ENCODE measurements at regions not wholly inside any gene's neighbourhood (a gene's known extent, or its start where the extent isn't known, plus 50 kb on each side); places are given as distances from the start of the nearest gene placed in this dataset.

DNA sequence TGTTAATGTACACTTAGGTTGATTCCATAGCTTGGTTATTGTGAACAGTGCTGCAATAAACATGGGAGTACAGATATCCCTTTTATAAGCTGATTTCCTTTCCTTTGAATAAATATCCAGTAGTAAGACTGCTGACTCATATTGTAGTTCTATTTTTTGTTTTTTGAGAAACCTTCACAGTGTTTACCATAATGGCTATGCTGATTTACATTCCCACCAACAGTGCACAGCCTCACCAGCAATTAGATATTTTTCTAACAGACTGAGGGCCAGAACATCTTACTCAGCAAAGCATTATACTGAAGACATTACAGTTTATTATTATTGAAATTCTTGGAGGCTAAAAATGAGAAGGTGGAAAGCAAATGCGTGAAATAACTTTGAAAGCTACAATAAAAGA, 187.3 kb upstream of the HEY2 start:
- BruUV-seq (replicated peaks): no TSS peak

DNA sequence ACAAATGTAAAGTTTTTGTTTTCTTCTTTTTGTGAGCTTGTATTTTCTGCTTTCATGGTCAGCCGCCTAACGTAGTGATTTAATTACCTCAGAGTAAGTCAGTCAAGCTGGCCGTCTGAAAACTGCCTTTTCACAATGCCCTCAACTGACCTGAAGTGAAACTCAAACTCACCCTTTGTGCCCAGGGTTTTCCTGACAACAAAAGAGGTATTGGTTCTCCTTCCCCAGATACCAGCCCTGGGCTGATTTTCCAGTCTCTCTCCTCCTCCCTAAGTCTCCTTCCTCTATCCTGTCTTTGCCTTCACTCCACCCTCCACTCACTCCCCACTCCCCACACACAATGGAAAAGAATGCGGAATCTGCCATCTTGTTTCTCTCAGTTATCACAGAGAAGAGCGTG, 184.5 kb upstream of the HEY2 start:
- FAIRE-seq (no peak), DNase-seq (ENCODE audit: low read depth, low spot score) (no peak)
- peaks cover 0 to 1% of the 10 kb centered on the region in 2 experiments for H3K27me3 ChIP-seq (ENCODE audit: control insufficient read depth in 2 of 2, insufficient read depth in 2 of 2, low read length in 2 of 2)
- no peaks in the 10 kb centered on the region for H3K79me2 ChIP-seq (ENCODE audit: control insufficient read depth, insufficient read depth, low read length)
- no peaks in the 10 kb centered on the region for H3K4me1 ChIP-seq (ENCODE audit: control insufficient read depth, extremely low read depth, insufficient read depth, low read length)
- H3K27ac ChIP-seq (ENCODE audit: insufficient read depth, low read depth, low read length): no peak overlapping the region
- ChIA-PET POLR2A (no interaction called here), CTCF (interaction anchor here (1.7 kb wide), 1 partner anchor 17 kb away, joined by 4 read pairs; no protein-coding TSS in a partner anchor)
- no peak overlapping the region for H3K9ac ChIP-seq (replicated peaks; ENCODE audit: extremely low read depth, insufficient read depth, low read length)
- no peaks in the 10 kb centered on the region for H3K36me3 ChIP-seq (ENCODE audit: control insufficient read depth in 2 of 2, extremely low read depth in 1 of 2, insufficient read depth in 2 of 2, low read length in 2 of 2)
- H3K9me1 ChIP-seq (replicated peaks; ENCODE audit: control insufficient read depth, extremely low read depth, insufficient read depth, low read length): no peaks in the 10 kb centered on the region
- TF ChIP-seq MYC (IDR thresholded peaks at IDR 0.05; ENCODE audit: low read depth, low read length): no peak
- no peak for TF ChIP-seq POLR2AphosphoS5 (IDR thresholded peaks at IDR 0.05; ENCODE audit: insufficient read depth, low read depth, low read length)
- TF ChIP-seq GATA2 (IDR thresholded peaks at IDR 0.05; ENCODE audit: insufficient read depth, insufficient read length, low read depth, low read length): no peak
- TF ChIP-seq JUN (IDR thresholded peaks at IDR 0.05; ENCODE audit: borderline replicate concordance, insufficient read depth, insufficient read length, low read depth): no peak
- TF ChIP-seq, protein P1, sequence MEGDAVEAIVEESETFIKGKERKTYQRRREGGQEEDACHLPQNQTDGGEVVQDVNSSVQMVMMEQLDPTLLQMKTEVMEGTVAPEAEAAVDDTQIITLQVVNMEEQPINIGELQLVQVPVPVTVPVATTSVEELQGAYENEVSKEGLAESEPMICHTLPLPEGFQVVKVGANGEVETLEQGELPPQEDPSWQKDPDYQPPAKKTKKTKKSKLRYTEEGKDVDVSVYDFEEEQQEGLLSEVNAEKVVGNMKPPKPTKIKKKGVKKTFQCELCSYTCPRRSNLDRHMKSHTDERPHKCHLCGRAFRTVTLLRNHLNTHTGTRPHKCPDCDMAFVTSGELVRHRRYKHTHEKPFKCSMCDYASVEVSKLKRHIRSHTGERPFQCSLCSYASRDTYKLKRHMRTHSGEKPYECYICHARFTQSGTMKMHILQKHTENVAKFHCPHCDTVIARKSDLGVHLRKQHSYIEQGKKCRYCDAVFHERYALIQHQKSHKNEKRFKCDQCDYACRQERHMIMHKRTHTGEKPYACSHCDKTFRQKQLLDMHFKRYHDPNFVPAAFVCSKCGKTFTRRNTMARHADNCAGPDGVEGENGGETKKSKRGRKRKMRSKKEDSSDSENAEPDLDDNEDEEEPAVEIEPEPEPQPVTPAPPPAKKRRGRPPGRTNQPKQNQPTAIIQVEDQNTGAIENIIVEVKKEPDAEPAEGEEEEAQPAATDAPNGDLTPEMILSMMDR (IDR thresholded peaks at IDR 0.05; ENCODE audit: extremely low read depth in 1 of 2, insufficient read depth in 1 of 2, low read depth in 1 of 2, low read length in 2 of 2): no peak
- TF ChIP-seq, protein P2, sequence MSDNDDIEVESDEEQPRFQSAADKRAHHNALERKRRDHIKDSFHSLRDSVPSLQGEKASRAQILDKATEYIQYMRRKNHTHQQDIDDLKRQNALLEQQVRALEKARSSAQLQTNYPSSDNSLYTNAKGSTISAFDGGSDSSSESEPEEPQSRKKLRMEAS (IDR thresholded peaks at IDR 0.05; ENCODE audit: insufficient read depth, insufficient read length): no peak
- TF ChIP-seq FOS (IDR thresholded peaks at IDR 0.05; ENCODE audit: borderline replicate concordance, insufficient read depth, low read length): no peak
- H3K9me3 ChIP-seq (replicated peaks; ENCODE audit: control insufficient read depth, insufficient read depth, low read length): no peaks in the 10 kb centered on the region
- intact Hi-C loops (cut with micrococcal nuclease) (no loop called here), dilution Hi-C loops (cut with MboI; ENCODE audit: extremely low pct_ligation_motif_present, low sequenced_read_pairs) (no loop called here)
- no peaks in the 10 kb centered on the region for H4K20me1 ChIP-seq (replicated peaks; ENCODE audit: control insufficient read depth, extremely low read depth, insufficient read depth, low read length)
- H2AFZ ChIP-seq (ENCODE audit: low read depth, low read length): no peak overlapping the region
- no TSS peak for BruUV-seq (replicated peaks)
- no peak overlapping the region for H3K4me3 ChIP-seq (replicated peaks in 1 of 3; ENCODE audit: insufficient read depth in 1 of 3, low read depth in 1 of 3, low read length in 3 of 3)
- H3K4me2 ChIP-seq (ENCODE audit: insufficient read depth, low read length): no peak overlapping the region

More for the DNA sequence above, 187.3 kb upstream of the HEY2 start:
- Histone ChIP-seq H3K4me2 (ENCODE audit: insufficient read depth, low read length) (no peak overlapping the region), H3K9me1 (replicated peaks; ENCODE audit: control insufficient read depth, extremely low read depth, insufficient read depth, low read length) (no peaks in the 10 kb centered on the region), H3K4me1 (ENCODE audit: control insufficient read depth, extremely low read depth, insufficient read depth, low read length) (no peaks in the 10 kb centered on the region), H3K27ac (ENCODE audit: insufficient read depth, low read depth, low read length) (no peak overlapping the region), H3K9me3 (replicated peaks; ENCODE audit: control insufficient read depth, insufficient read depth, low read length) (no peaks in the 10 kb centered on the region), H4K20me1 (replicated peaks; ENCODE audit: control insufficient read depth, extremely low read depth, insufficient read depth, low read length) (no peaks in the 10 kb centered on the region), H3K9ac (replicated peaks; ENCODE audit: extremely low read depth, insufficient read depth, low read length) (no peak overlapping the region), H2AFZ (ENCODE audit: low read depth, low read length) (no peak overlapping the region), H3K36me3 (ENCODE audit: control insufficient read depth in 2 of 2, extremely low read depth in 1 of 2, insufficient read depth in 2 of 2, low read length in 2 of 2) (no peaks in the 10 kb centered on the region), H3K79me2 (ENCODE audit: control insufficient read depth, insufficient read depth, low read length) (no peaks in the 10 kb centered on the region), H3K4me3 (replicated peaks in 1 of 3; ENCODE audit: insufficient read depth in 1 of 3, low read depth in 1 of 3, low read length in 3 of 3) (no peak overlapping the region), H3K27me3 (ENCODE audit: control insufficient read depth in 2 of 2, insufficient read depth in 2 of 2, low read length in 2 of 2) (peaks cover 0 to 7% of the 10 kb centered on the region in 2 experiments)
- DNase-seq (ENCODE audit: low read depth, low spot score): no peak
- CTCF ChIA-PET: no interaction called here
- TF ChIP-seq MYC (IDR thresholded peaks at IDR 0.05; ENCODE audit: low read depth, low read length) (no peak), FOS (IDR thresholded peaks at IDR 0.05; ENCODE audit: borderline replicate concordance, insufficient read depth, low read length) (no peak), EZH2 (IDR thresholded peaks at IDR 0.05; ENCODE audit: borderline replicate concordance, low read depth, low read length, severe bottlenecking) (no peak), POLR2A (IDR thresholded peaks at IDR 0.05; ENCODE audit: low read depth, low read length) (no peak), POLR2AphosphoS5 (IDR thresholded peaks at IDR 0.05; ENCODE audit: insufficient read depth, low read depth, low read length) (no peak), GATA2 (IDR thresholded peaks at IDR 0.05; ENCODE audit: insufficient read depth, insufficient read length, low read depth, low read length) (no peak)
- dilution Hi-C loops (cut with MboI; ENCODE audit: extremely low pct_ligation_motif_present, low sequenced_read_pairs) (no loop called here), intact Hi-C loops (cut with micrococcal nuclease) (no loop called here)
- POLR2A ChIA-PET: interaction anchor here (0.7 kb wide), 1 partner anchor 25 kb away, joined by 3 read pairs; no protein-coding TSS in a partner anchor
- FAIRE-seq: no peak

Data from endothelial cell of umbilical vein (primary cell).